C4-2B (cell line): ENCODE measurements at regions not wholly inside any gene's neighbourhood (a gene's known extent, or its start where the extent isn't known, plus 50 kb on each side); places are given as distances from the start of the nearest gene placed in this dataset.

Source experiments
- CTCF ChIP-seq: fragments of 450-650 bp; conservative IDR thresholded peaks from 2 replicates; pipeline ENCODE4 v1.5.1; 2017; ENCODE audit warnings: mild to moderate bottlenecking
- ZFX ChIP-seq: fragments of 450-650 bp; IDR thresholded peaks from 2 replicates; pipeline ENCODE4 v1.6.1; 2017

- no peak for TF ChIP-seq CTCF
- no peak for TF ChIP-seq ZFX
Measured at GRCh38 chr2:516944-517343, 160.3 kb downstream of the TMEM18 start.
